Activated T-helper 1 cell treated with anti-CD3 and anti-CD28 coated beads, Interleukin-2, amount 50 U/mL, for 16 hours (primary cell): ENCODE measurements at regions not wholly inside any gene's neighbourhood (a gene's known extent, or its start where the extent isn't known, plus 50 kb on each side); places are given as distances from the start of the nearest gene placed in this dataset.
"Not testable (repeated sequence)": the region's sequence is repeated elsewhere in the genome, so short reads cannot be mapped to it uniquely, and the experiment has no call there.

Experiments
- DNase-seq, 2 donors: peaks; one replicate each; pipeline ENCODE4 v3.0.0-alpha.2; 2020; ENCODE audit warnings: low read depth in 1 of 2, low spot score in 1 of 2

- no peak for DNase-seq
These were observed 150.5 kb upstream of the PRSS16 start for GRCh38 chr6:27096834-27097511.

GRCh38 chr6:27098956-27099355 lies 148.5 kb upstream of the PRSS16 start:
- DNase-seq: no peak

DNA sequence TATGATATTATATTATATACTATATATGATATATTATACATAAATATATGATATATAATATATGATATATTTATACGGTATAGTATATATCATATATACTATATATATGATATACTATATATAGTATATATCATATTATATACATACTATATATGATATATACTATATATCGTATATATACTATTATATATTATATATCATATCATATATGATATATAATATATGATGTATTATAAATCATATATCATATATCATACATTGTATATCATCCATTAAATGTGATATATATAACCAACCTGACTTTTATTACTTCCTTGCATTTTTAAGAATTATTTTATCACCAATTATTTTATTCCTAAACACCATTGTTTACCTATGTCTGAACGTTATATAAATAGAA lies 146.6 kb upstream of the PRSS16 start:
- no peak for DNase-seq

DNA sequence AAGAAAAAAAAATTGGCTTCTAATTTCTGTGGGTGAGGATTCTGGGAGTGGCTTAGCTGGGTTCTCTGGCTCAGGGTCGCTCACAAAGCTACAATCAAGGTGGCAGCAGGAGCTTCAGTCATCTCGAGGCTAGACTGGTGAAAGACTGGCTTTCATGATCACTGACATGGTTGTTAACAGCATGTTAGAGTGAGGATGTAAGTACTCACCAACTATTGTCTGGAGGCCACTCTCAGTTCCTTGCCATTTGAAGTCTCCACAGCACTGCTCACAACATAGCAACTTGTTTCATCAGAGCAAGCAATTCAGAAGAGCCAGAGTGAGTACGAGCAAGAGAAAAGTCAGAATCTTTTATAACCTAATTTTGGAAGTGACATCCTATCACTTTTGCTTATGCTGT lies 145.7 kb upstream of the PRSS16 start:
- DNase-seq: no peak

DNA sequence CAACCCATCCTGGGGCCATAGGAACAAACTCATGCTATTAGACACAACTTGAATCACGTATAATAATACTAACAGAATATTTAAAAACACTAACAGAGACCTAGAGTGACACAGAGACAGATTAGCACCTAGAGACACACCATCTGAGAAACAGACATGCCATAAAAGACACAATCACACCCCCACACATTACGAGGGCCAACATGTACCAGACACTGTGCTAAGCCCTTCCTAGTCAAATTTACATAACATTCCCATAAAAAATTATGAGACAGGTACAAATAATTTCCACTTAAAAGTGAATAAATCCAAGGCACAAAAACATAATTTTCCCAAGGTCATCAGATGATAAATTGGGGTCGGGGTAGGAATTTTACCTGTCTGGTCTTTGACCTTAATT lies 141.1 kb upstream of the PRSS16 start:
- no peak for DNase-seq

GRCh38 chr6:27111743-27112142 lies 135.8 kb upstream of the PRSS16 start:
- no peak for DNase-seq

- DNase-seq: no peak
These were observed 134.5 kb upstream of the PRSS16 start for GRCh38 chr6:27112974-27113373.

- no peak for DNase-seq
These were observed 128.2 kb upstream of the PRSS16 start for GRCh38 chr6:27119329-27119728.

DNA sequence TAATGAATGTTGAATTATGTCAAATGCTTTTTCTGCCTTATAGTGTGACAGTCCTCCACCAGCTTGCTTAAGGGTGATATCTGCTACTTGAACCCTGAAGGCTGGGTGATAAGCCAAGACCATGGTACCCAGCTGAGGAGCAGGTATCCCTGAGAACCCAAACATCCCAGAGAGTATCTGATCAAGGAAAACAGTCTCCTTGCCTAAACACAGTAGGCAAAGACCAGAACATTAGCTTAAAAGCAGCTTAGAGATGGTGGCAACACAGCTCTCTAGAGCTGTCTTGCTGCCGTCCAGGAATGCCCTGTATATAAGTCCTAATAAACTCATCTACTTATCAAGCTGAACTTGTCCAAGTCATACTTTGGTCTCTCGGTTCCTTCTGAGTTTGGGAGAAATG lies 127.7 kb upstream of the PRSS16 start:
- DNase-seq: no peak

DNA sequence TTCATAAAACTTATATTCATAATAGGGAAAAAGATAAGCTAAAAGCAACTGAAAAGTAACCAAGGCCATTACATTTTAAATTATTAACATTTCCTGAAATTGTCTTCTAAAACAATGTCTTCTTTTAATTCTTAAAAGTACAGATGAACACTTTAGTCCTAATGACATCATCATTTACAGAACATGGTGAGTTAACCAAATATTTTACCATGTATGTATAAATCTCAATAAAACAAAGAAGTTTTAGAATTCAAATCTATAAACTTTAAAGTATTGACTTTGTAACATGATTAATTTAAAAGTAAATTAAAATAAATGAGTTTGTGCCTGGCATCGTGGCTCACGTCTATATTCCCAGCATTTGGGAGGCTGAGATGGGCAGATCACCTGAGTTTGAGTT lies 125.9 kb upstream of the PRSS16 start:
- no peak for DNase-seq

GRCh38 chr6:27124252-27124657 lies 123.2 kb upstream of the PRSS16 start:
- no peak for DNase-seq

DNA sequence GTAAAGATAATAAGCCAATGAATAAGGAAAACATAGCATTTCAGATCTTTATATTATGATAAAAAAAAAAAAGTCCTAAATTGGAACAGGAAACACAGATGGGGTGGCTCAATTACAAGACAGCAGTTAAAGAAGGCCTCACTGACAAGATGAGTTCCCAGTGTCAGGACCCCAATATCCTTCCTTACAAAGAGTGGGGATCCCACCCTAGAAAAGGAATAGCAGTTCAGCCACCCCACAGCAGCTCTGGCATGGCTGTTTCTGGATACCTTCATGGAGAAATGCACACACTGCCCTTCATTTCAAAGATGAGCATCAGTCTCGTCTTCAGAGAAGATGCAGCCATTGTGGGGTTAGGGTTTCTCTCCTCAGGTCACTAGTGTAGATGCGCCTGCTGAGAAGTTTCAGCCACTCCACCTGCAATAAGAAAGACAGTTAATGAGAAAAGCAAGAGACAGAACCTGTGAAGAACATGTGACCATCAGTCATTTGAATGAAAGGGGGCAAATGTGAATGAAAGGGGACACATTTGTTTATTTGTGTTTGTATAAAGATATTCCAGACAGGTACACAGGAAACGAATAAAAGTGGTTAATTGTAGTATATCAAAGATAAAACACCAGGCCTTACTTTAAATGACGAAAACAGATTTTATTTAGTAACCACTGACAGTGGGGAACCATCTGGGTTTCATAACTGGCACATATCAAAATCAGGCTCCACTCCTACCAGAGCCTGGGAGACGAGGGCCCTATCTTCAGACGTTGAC lies 121.3 kb upstream of the PRSS16 start:
- DNase-seq: no peak

GRCh38 chr6:27126815-27127537 lies 120.5 kb upstream of the PRSS16 start:
- DNase-seq: peak; percentile 53 to 68

DNA sequence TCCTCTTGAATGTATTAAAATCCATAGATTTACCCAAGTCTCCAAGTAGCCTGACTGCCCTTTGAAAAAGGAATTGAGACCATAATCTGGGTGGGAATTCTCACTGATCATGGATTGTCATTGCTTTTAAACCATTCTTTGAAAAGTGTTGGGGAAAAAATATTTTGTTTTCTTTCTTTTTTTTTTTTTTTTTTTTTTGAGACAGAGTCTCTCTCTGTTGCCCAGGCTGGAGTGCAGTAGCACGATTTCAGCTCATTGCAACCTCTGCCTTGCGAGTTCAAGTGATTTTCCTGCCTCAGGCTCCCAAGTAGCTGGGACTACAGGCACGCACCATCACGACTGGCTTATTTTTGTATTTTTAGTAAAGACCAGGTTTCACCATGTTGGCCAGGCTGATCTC lies 119.6 kb upstream of the PRSS16 start:
- DNase-seq: not testable (repeated sequence)

DNA sequence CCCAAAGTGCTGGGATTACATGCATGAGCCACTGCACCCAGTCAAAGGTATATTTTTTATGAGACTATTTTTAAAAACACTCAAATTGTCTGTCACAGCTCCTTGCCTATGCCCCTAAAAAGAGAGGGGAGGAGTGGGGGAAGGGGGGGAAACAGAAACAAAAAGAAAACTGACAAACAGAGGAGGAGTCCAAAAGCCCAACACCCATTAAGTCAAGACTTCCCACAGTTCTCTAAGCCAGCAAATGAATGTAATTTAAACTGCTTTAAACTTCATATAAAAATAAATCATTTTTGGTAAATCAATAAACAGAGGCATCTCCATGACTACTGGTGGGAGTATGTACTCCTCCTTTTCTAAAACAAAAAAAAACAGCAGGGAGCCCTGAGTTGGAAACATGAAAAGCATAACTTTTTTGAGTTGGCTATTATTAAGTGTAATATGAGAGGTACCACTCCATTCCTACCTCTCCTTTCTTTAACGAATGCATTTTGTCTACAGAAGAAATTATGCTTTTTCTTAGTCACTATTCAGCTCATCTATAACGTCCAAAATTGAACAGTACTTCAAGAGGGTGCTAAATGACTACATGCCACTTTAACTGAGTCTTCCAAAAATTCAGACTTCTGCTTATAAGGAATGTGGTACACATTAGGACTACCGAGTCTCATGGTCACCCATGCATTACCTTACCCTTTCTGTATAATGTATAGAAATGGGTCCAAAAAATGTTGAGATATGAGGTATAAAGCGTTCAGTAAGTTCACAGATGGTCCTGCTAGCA lies 119.0 kb upstream of the PRSS16 start:
- DNase-seq: no peak

- no peak for DNase-seq
These were observed 118.2 kb upstream of the PRSS16 start for GRCh38 chr6:27129095-27129815.

GRCh38 chr6:27129917-27130316 lies 117.6 kb upstream of the PRSS16 start:
- no peak for DNase-seq

GRCh38 chr6:27130668-27131428 lies 116.7 kb upstream of the PRSS16 start:
- DNase-seq: no peak

DNA sequence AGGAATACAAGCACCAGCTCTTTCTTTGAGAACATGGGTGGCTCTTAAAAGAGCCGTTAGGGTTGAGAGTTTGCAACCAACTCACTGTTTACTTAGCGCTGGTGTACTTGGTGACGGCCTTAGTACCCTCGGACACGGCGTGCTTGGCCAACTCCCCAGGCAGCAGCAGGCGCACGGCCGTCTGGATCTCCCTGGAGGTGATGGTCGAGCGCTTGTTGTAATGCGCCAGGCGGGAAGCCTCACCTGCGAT lies 115.3 kb upstream of the PRSS16 start:
- not testable (repeated sequence) for DNase-seq

- DNase-seq: peak; percentile 64 to 78
These were observed 114.8 kb upstream of the PRSS16 start for GRCh38 chr6:27132532-27133280.
